ENCODE measurements at regions not wholly inside any gene's neighbourhood (a gene's known extent, or its start where the extent isn't known, plus 50 kb on each side); places are given as distances from the start of the nearest gene placed in this dataset.

GRCh38 chr6:71393981-71394432, 105.4 kb downstream of the OGFRL1 start:
- TF ChIP-seq POU2F2 (IDR thresholded peaks at IDR 0.05; ENCODE audit: low read depth, low read length) = no peak
- no peak for TF ChIP-seq POLR2AphosphoS5 (IDR thresholded peaks at IDR 0.05; ENCODE audit: low read depth, low read length)
- no peak for TF ChIP-seq TAF1 (IDR thresholded peaks at IDR 0.05; ENCODE audit: low read depth, low read length)
- no peak for TF ChIP-seq SPI1 (IDR thresholded peaks at IDR 0.05; ENCODE audit: low read depth, low read length)
- no peak for TF ChIP-seq PAX5 (IDR thresholded peaks at IDR 0.05; ENCODE audit: insufficient read depth, low read length, severe bottlenecking)
- no peak for TF ChIP-seq POLR2A (IDR thresholded peaks at IDR 0.05; ENCODE audit: low read depth, low read length)
- FAIRE-seq (no peak), DNase-seq (ENCODE audit: insufficient read length, low spot score) (no peak)

GRCh38 chr6:71394926-71395325, 106.3 kb downstream of the OGFRL1 start:
- DNase-seq (ENCODE audit: insufficient read length, low spot score) (no peak), FAIRE-seq (no peak)
- TF ChIP-seq POLR2A (IDR thresholded peaks at IDR 0.05; ENCODE audit: low read depth, low read length) (no peak), PAX5 (IDR thresholded peaks at IDR 0.05; ENCODE audit: insufficient read depth, low read length, severe bottlenecking) (no peak), TAF1 (IDR thresholded peaks at IDR 0.05; ENCODE audit: low read depth, low read length) (no peak), POU2F2 (IDR thresholded peaks at IDR 0.05; ENCODE audit: low read depth, low read length) (no peak), SPI1 (IDR thresholded peaks at IDR 0.05; ENCODE audit: low read depth, low read length) (no peak), POLR2AphosphoS5 (IDR thresholded peaks at IDR 0.05; ENCODE audit: low read depth, low read length) (no peak)

- TF ChIP-seq POLR2A (IDR thresholded peaks at IDR 0.05; ENCODE audit: low read depth, low read length) (no peak), POU2F2 (IDR thresholded peaks at IDR 0.05; ENCODE audit: low read depth, low read length) (no peak), SPI1 (IDR thresholded peaks at IDR 0.05; ENCODE audit: low read depth, low read length) (no peak), PAX5 (IDR thresholded peaks at IDR 0.05; ENCODE audit: insufficient read depth, low read length, severe bottlenecking) (no peak), POLR2AphosphoS5 (IDR thresholded peaks at IDR 0.05; ENCODE audit: low read depth, low read length) (no peak), TAF1 (IDR thresholded peaks at IDR 0.05; ENCODE audit: low read depth, low read length) (no peak)
- DNase-seq (ENCODE audit: insufficient read length, low spot score) (no peak), FAIRE-seq (no peak)
These were observed 107.3 kb downstream of the OGFRL1 start for GRCh38 chr6:71395731-71396409.

GRCh38 chr6:71396410-71396801, 107.8 kb downstream of the OGFRL1 start:
- FAIRE-seq = no peak
- DNase-seq (ENCODE audit: insufficient read length, low spot score) = no peak
- TF ChIP-seq PAX5 (IDR thresholded peaks at IDR 0.05; ENCODE audit: insufficient read depth, low read length, severe bottlenecking) (no peak), TAF1 (IDR thresholded peaks at IDR 0.05; ENCODE audit: low read depth, low read length) (no peak), POLR2AphosphoS5 (IDR thresholded peaks at IDR 0.05; ENCODE audit: low read depth, low read length) (no peak), POU2F2 (IDR thresholded peaks at IDR 0.05; ENCODE audit: low read depth, low read length) (no peak), SPI1 (IDR thresholded peaks at IDR 0.05; ENCODE audit: low read depth, low read length) (no peak), POLR2A (IDR thresholded peaks at IDR 0.05; ENCODE audit: low read depth, low read length) (no peak)

- FAIRE-seq (no peak), DNase-seq (ENCODE audit: insufficient read length, low spot score) (no peak)
- TF ChIP-seq TAF1 (IDR thresholded peaks at IDR 0.05; ENCODE audit: low read depth, low read length) = no peak
- TF ChIP-seq PAX5 (IDR thresholded peaks at IDR 0.05; ENCODE audit: insufficient read depth, low read length, severe bottlenecking) = no peak
- TF ChIP-seq SPI1 (IDR thresholded peaks at IDR 0.05; ENCODE audit: low read depth, low read length) = no peak
- TF ChIP-seq POLR2AphosphoS5 (IDR thresholded peaks at IDR 0.05; ENCODE audit: low read depth, low read length) = no peak
- TF ChIP-seq POLR2A (IDR thresholded peaks at IDR 0.05; ENCODE audit: low read depth, low read length) = no peak
- no peak for TF ChIP-seq POU2F2 (IDR thresholded peaks at IDR 0.05; ENCODE audit: low read depth, low read length)
These were observed 110.7 kb downstream of the OGFRL1 start for GRCh38 chr6:71399279-71399678.

- TF ChIP-seq SPI1 (IDR thresholded peaks at IDR 0.05; ENCODE audit: low read depth, low read length) (no peak), POLR2AphosphoS5 (IDR thresholded peaks at IDR 0.05; ENCODE audit: low read depth, low read length) (no peak), POLR2A (IDR thresholded peaks at IDR 0.05; ENCODE audit: low read depth, low read length) (no peak), TAF1 (IDR thresholded peaks at IDR 0.05; ENCODE audit: low read depth, low read length) (no peak), POU2F2 (IDR thresholded peaks at IDR 0.05; ENCODE audit: low read depth, low read length) (no peak), PAX5 (IDR thresholded peaks at IDR 0.05; ENCODE audit: insufficient read depth, low read length, severe bottlenecking) (no peak)
- DNase-seq (ENCODE audit: insufficient read length, low spot score) (no peak), FAIRE-seq (no peak)
These were observed 112.2 kb downstream of the OGFRL1 start for GRCh38 chr6:71400852-71401251.

GRCh38 chr6:71402096-71402495, 113.5 kb downstream of the OGFRL1 start:
- DNase-seq (ENCODE audit: insufficient read length, low spot score) (no peak), FAIRE-seq (no peak)
- TF ChIP-seq POLR2A (IDR thresholded peaks at IDR 0.05; ENCODE audit: low read depth, low read length) = no peak
- no peak for TF ChIP-seq PAX5 (IDR thresholded peaks at IDR 0.05; ENCODE audit: insufficient read depth, low read length, severe bottlenecking)
- TF ChIP-seq POU2F2 (IDR thresholded peaks at IDR 0.05; ENCODE audit: low read depth, low read length) = no peak

- TF ChIP-seq TAF1 (IDR thresholded peaks at IDR 0.05; ENCODE audit: low read depth, low read length) (no peak), POLR2A (IDR thresholded peaks at IDR 0.05; ENCODE audit: low read depth, low read length) (no peak), POLR2AphosphoS5 (IDR thresholded peaks at IDR 0.05; ENCODE audit: low read depth, low read length) (no peak), POU2F2 (IDR thresholded peaks at IDR 0.05; ENCODE audit: low read depth, low read length) (no peak), PAX5 (IDR thresholded peaks at IDR 0.05; ENCODE audit: insufficient read depth, low read length, severe bottlenecking) (no peak), SPI1 (IDR thresholded peaks at IDR 0.05; ENCODE audit: low read depth, low read length) (no peak)
- no peak for DNase-seq (ENCODE audit: insufficient read length, low spot score)
These were observed 115.0 kb downstream of the OGFRL1 start for GRCh38 chr6:71403422-71404134.

GRCh38 chr6:71404145-71404966, 115.7 kb downstream of the OGFRL1 start:
- DNase-seq (ENCODE audit: insufficient read length, low spot score) (no peak), FAIRE-seq (no peak)
- TF ChIP-seq PAX5 (IDR thresholded peaks at IDR 0.05; ENCODE audit: insufficient read depth, low read length, severe bottlenecking) (no peak), SPI1 (IDR thresholded peaks at IDR 0.05; ENCODE audit: low read depth, low read length) (no peak), POU2F2 (IDR thresholded peaks at IDR 0.05; ENCODE audit: low read depth, low read length) (no peak), TAF1 (IDR thresholded peaks at IDR 0.05; ENCODE audit: low read depth, low read length) (no peak), POLR2A (IDR thresholded peaks at IDR 0.05; ENCODE audit: low read depth, low read length) (no peak), POLR2AphosphoS5 (IDR thresholded peaks at IDR 0.05; ENCODE audit: low read depth, low read length) (no peak)

More at GRCh38 chr6:71403422-71404134, 115.0 kb downstream of the OGFRL1 start:
- no peak for FAIRE-seq
